ENCODE measurements at regions not wholly inside any gene's neighbourhood (a gene's known extent, or its start where the extent isn't known, plus 50 kb on each side); places are given as distances from the start of the nearest gene placed in this dataset.

- no peak for DNase-seq
Measured at GRCh38 chr2:5026571-5027234, 665.5 kb upstream of the SOX11 start.

GRCh38 chr2:5035057-5035488, 657.1 kb upstream of the SOX11 start:
- peak; percentile 57 for DNase-seq

GRCh38 chr2:5036256-5036655, 655.9 kb upstream of the SOX11 start:
- DNase-seq: no peak

- DNase-seq: no peak
Measured at GRCh38 chr2:5039241-5039975, 652.8 kb upstream of the SOX11 start.

- no peak for DNase-seq
Measured at GRCh38 chr2:5040571-5040970, 651.6 kb upstream of the SOX11 start.

- DNase-seq: no peak
Measured at GRCh38 chr2:5041501-5041900, 650.7 kb upstream of the SOX11 start.

- no peak for DNase-seq
Measured at GRCh38 chr2:5042666-5043440, 649.3 kb upstream of the SOX11 start.

GRCh38 chr2:5051300-5051699, 640.9 kb upstream of the SOX11 start:
- DNase-seq: no peak

GRCh38 chr2:5052905-5053304, 639.3 kb upstream of the SOX11 start:
- no peak for DNase-seq

GRCh38 chr2:5057891-5058351, 634.3 kb upstream of the SOX11 start:
- peak; percentile 100 for DNase-seq

- DNase-seq: no peak
Measured at GRCh38 chr2:5060956-5061355, 631.2 kb upstream of the SOX11 start.

GRCh38 chr2:5064687-5065086, 627.5 kb upstream of the SOX11 start:
- DNase-seq: no peak

- DNase-seq: no peak
Measured at GRCh38 chr2:5067816-5068215, 624.4 kb upstream of the SOX11 start.

- DNase-seq: peak; percentile 50
Measured at GRCh38 chr2:5070257-5070656, 621.9 kb upstream of the SOX11 start.

GRCh38 chr2:5074733-5075132, 617.5 kb upstream of the SOX11 start:
- DNase-seq: no peak

- no peak for DNase-seq
Measured at GRCh38 chr2:5076599-5076998, 615.6 kb upstream of the SOX11 start.

GRCh38 chr2:5077479-5078089, 614.6 kb upstream of the SOX11 start:
- DNase-seq: no peak

GRCh38 chr2:5083402-5083801, 608.8 kb upstream of the SOX11 start:
- DNase-seq: no peak

GRCh38 chr2:5089409-5089808, 602.8 kb upstream of the SOX11 start:
- DNase-seq: no peak

- DNase-seq: no peak
Measured at GRCh38 chr2:5093056-5093455, 599.1 kb upstream of the SOX11 start.

- no peak for DNase-seq
Measured at GRCh38 chr2:5093518-5093917, 598.7 kb upstream of the SOX11 start.

GRCh38 chr2:5094192-5094591, 598.0 kb upstream of the SOX11 start:
- no peak for DNase-seq

GRCh38 chr2:5098286-5098685, 593.9 kb upstream of the SOX11 start:
- DNase-seq: no peak

Measured in SHP77 treated with DMSO at 0.1 percent for 48 hours (cell line).